ENCODE measurements at regions not wholly inside any gene's neighbourhood (a gene's known extent, or its start where the extent isn't known, plus 50 kb on each side); places are given as distances from the start of the nearest gene placed in this dataset.
A peak's percentile ranks its signal among the peaks of the same experiment; 100 is the strongest.
"Not testable (repeated sequence)": the region's sequence is repeated elsewhere in the genome, so short reads cannot be mapped to it uniquely, and the experiment has no call there.

DNA sequence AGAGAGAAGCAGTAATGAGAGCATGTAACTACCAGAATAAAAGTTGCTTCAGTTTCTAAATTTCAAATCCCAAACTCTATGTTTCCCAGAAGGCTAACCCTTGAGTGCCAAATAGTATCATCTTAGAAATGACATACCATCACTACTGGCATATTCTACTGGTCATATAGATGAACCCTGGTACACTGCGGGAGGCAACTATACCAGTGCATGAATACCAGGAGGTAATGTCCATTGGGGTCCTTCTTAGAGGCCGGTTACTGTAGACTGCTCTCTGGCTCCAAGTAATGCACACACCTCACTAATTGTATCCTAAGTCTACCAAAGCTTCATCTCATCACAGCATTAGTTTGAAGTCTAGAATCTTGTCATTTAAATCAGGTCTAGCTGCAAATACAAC, 108.6 kb upstream of the MSMB start:
- H3K4me3 Mint-ChIP-seq; H3K9me3 Mint-ChIP-seq; H3K27ac Mint-ChIP-seq (ENCODE audit: low read depth); DNase-seq (ENCODE audit: low spot score in 2 of 2); H3K4me1 Mint-ChIP-seq; H3K36me3 Mint-ChIP-seq (ENCODE audit: insufficient read depth); H3K27me3 Mint-ChIP-seq; ATAC-seq (replicated peaks; ENCODE audit: extremely low read depth, poor library complexity, severe bottlenecking): not testable (repeated sequence)

DNA sequence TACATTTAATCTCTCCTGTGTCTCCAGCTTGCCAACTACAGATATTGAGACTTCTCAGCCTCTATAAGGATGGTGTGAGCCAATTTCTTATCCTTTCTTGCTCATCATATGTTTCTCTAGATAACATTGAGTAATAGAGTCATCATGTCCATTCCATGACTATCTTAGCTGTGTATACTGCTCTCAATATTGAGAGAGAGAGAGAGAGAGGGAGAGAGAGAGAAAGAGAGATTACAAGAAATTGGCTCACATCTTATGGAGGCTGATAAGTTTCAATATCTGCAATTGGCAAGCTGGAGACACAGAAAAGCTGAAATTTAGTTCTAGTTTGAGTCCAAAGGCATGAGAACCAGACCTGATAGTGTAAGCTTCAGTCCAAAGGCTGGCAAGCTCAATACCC, 110.8 kb upstream of the MSMB start:
- DNase-seq (ENCODE audit: low spot score in 2 of 2), result not testable (repeated sequence)

DNA sequence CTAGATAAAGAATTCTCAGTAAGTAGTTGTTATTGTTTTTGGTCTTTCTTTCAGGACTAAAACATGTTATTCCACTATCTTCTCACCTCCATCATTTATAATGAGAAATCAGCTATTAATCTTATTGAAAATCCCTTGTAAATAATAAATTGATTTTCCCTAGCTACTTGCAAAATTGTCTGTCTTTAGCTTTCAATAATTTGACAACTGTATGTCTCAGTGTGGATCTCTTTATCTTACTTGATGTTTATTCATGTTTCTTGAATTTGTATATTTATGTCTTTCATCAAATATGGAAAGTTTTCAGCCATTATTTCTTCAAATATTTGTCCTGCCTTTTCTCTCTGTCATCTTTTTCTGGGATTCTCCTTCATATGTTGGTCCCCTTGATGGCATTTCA, 117.1 kb upstream of the ANTXRL start:
- no peak for DNase-seq (ENCODE audit: low spot score in 2 of 2)
- H3K27ac Mint-ChIP-seq (ENCODE audit: low read depth), result no peak overlapping the region
- ATAC-seq (replicated peaks; ENCODE audit: extremely low read depth, poor library complexity, severe bottlenecking), result no peak
- H3K9me3 Mint-ChIP-seq, result peaks cover 9% of the 10 kb centered on the region
- H3K4me1 Mint-ChIP-seq, result no peaks in the 10 kb centered on the region
- peaks cover 1% of the 10 kb centered on the region for H3K36me3 Mint-ChIP-seq (ENCODE audit: insufficient read depth)
- no peaks in the 10 kb centered on the region for H3K27me3 Mint-ChIP-seq
- no peak overlapping the region for H3K4me3 Mint-ChIP-seq

More for the DNA sequence above, 110.8 kb upstream of the MSMB start:
- not testable (repeated sequence) for H3K27me3 Mint-ChIP-seq; H3K9me3 Mint-ChIP-seq; H3K4me1 Mint-ChIP-seq; H3K36me3 Mint-ChIP-seq (ENCODE audit: insufficient read depth); ATAC-seq (replicated peaks; ENCODE audit: extremely low read depth, poor library complexity, severe bottlenecking); H3K27ac Mint-ChIP-seq (ENCODE audit: low read depth); H3K4me3 Mint-ChIP-seq

DNA sequence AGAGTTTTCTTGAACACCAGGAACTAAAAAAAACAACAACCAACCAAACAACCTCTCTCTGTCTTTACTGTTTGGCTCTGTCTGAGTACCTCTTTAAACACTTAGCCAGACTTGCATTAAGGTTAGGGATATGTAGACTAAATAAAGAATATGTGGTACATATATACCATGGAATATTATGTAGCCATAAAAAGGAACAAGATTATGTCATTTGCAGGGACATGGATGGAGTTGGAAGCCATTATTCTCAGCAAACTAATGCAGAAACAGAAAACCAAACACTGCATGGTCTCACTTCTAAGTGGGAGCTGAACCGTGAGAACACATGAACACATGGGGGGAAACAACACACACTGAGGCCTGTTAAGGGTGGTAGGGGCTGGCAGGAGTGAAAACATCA, 116.0 kb upstream of the ANTXRL start:
- Mint-ChIP-seq H3K27ac (ENCODE audit: low read depth) (no peak overlapping the region), H3K27me3 (no peaks in the 10 kb centered on the region), H3K4me1 (no peaks in the 10 kb centered on the region), H3K9me3 (peaks cover 9% of the 10 kb centered on the region), H3K4me3 (no peak overlapping the region), H3K36me3 (ENCODE audit: insufficient read depth) (peaks cover 3% of the 10 kb centered on the region)
- ATAC-seq (replicated peaks; ENCODE audit: extremely low read depth, poor library complexity, severe bottlenecking), result no peak
- DNase-seq (ENCODE audit: low spot score in 2 of 2), result no peak

DNA sequence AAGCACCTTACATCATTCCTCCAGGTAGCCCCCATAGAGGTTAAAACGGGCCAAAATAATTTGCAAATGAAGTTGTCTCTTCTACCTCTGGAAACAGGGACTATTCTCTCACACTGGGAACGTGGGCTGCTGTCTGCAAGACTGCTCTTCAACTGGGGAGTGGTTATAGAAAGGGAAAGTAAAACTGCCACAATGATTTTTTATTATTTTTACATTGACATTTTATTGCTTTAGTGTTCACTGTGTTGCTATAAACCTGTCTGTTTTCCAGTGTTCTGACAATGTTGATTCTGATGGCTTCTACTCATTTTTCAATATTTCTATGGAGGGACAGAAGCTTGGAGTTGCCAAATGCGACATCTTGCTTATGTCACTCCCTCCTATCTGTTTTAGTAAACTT, 115.1 kb upstream of the ANTXRL start:
- DNase-seq (ENCODE audit: low spot score in 2 of 2) (no peak), ATAC-seq (replicated peaks; ENCODE audit: extremely low read depth, poor library complexity, severe bottlenecking) (no peak)
- Mint-ChIP-seq H3K9me3 (peaks cover 9% of the 10 kb centered on the region), H3K27ac (ENCODE audit: low read depth) (no peak overlapping the region), H3K4me3 (no peak overlapping the region), H3K4me1 (no peaks in the 10 kb centered on the region), H3K36me3 (ENCODE audit: insufficient read depth) (peaks cover 3% of the 10 kb centered on the region), H3K27me3 (no peaks in the 10 kb centered on the region)

DNA sequence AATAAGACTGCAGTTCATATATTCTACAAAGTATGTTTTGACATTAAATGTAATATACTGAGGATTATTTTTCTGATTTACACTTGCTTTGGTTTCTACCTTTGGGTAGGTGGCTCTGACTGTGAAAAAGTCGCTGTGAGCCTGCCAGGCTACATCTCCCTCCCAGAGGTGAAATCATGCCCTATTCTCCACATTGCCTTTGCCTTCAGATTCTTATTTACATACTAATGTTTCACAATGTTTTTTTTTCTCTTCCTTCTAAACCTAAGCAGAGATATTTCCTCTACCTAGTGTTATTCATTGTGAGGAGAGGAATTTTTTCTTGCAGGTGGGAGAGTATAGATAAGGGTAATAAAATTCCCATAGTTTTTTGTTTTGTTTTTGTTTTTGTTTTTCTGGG, 111.5 kb upstream of the ANTXRL start:
- Mint-ChIP-seq H3K4me1 (no peaks in the 10 kb centered on the region), H3K9me3 (peaks cover 9% of the 10 kb centered on the region), H3K36me3 (ENCODE audit: insufficient read depth) (peaks cover 3% of the 10 kb centered on the region), H3K4me3 (no peak overlapping the region), H3K27me3 (no peaks in the 10 kb centered on the region), H3K27ac (ENCODE audit: low read depth) (no peak overlapping the region)
- ATAC-seq (replicated peaks; ENCODE audit: extremely low read depth, poor library complexity, severe bottlenecking) (no peak), DNase-seq (ENCODE audit: low spot score in 2 of 2) (no peak)

DNA sequence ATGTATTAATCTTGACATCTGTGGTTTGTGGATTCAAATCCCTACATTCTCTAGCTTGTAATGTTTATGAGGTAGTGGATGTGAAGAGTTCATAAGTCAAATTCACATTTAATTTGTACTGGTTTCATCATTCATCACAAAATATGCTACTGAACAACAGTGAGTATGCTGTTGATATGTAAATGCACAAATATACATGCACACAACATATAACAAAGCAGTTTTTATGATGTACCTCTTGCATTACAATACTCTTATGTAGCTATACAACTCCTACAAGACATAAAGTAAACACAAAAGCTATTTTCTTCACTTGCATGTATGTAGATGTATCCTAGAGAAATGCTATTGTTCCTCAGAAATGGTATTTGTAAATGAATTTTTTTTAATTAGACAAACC, 111.0 kb upstream of the ANTXRL start:
- DNase-seq (ENCODE audit: low spot score in 2 of 2), result no peak
- peaks cover 3% of the 10 kb centered on the region for H3K36me3 Mint-ChIP-seq (ENCODE audit: insufficient read depth)
- H3K27ac Mint-ChIP-seq (ENCODE audit: low read depth), result no peak overlapping the region
- H3K27me3 Mint-ChIP-seq, result no peaks in the 10 kb centered on the region
- no peak overlapping the region for H3K4me3 Mint-ChIP-seq
- peaks cover 5% of the 10 kb centered on the region for H3K9me3 Mint-ChIP-seq
- no peaks in the 10 kb centered on the region for H3K4me1 Mint-ChIP-seq
- no peak for ATAC-seq (replicated peaks; ENCODE audit: extremely low read depth, poor library complexity, severe bottlenecking)

DNA sequence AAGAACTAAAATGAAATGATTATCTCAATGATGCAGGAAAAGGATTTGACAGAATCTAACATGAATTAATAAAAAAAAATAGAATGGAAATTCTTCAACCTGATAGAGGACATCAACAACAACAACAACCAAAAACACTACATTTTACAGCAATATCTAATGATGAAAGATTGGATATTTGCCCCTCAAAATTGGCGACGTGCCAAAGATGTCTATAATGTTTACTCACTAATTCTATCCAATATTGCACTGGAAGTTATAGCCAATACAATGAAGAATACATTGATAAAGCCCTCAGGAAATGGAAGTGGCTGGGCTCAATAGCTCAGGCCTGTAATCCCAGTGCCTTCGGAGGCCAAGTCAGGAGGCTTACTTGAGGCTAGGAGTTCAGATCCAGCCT, 99.4 kb upstream of the ANTXRL start:
- H3K36me3 Mint-ChIP-seq (ENCODE audit: insufficient read depth); H3K4me1 Mint-ChIP-seq; H3K27me3 Mint-ChIP-seq: not testable (repeated sequence)

DNA sequence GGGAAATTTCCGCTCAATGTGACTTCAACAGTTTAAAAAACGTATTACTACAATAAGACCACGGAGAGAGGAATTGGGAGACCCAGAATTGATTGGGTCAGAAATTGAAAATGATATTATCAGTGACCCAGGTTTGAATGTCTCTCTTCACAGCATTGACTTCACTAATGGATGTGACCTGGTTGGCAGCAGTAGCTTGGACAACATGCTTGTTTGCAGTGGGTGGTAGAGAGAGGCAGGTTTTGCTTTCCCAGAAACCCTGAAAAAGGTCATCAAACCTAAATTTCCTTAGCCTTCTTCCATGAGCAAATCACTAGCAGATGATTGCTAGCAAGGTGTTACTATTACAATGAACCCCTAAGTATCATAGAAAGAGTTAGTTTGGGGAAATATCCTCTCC, 89.7 kb upstream of the ANTXRL start:
- H3K27ac Mint-ChIP-seq (ENCODE audit: low read depth), result no peak overlapping the region
- peaks cover 6% of the 10 kb centered on the region for H3K36me3 Mint-ChIP-seq (ENCODE audit: insufficient read depth)
- peaks cover 6% of the 10 kb centered on the region for H3K4me1 Mint-ChIP-seq
- no peaks in the 10 kb centered on the region for H3K27me3 Mint-ChIP-seq
- H3K4me3 Mint-ChIP-seq, result no peak overlapping the region
- ATAC-seq (replicated peaks; ENCODE audit: extremely low read depth, poor library complexity, severe bottlenecking), result no peak
- no peak for DNase-seq (ENCODE audit: low spot score in 2 of 2)
- H3K9me3 Mint-ChIP-seq, result no peaks in the 10 kb centered on the region

More for the DNA sequence above, 99.4 kb upstream of the ANTXRL start:
- H3K9me3 Mint-ChIP-seq; H3K27ac Mint-ChIP-seq (ENCODE audit: low read depth); ATAC-seq (replicated peaks; ENCODE audit: extremely low read depth, poor library complexity, severe bottlenecking); H3K4me3 Mint-ChIP-seq; DNase-seq (ENCODE audit: low spot score in 2 of 2): not testable (repeated sequence)

DNA sequence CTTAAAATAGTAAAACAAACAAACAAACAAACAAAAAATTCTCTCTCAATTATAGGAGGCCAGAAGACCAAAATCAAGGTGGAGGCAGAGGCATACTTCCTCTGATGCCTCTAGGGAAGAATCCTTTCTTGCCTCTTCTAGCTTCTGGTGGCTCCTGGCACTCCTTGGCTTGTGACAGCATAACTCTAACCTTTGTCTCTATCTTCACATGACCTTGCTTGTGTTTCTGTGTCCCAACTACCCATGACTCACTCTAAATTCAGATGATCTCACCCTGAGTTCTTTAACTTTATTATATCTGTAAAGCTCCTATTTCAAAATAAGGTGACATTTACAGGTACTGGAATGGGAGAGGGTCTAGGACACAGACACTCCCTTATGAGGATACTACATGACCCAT, 88.3 kb upstream of the ANTXRL start:
- Mint-ChIP-seq H3K36me3 (ENCODE audit: insufficient read depth) (peaks cover 7% of the 10 kb centered on the region), H3K9me3 (no peaks in the 10 kb centered on the region), H3K27ac (ENCODE audit: low read depth) (no peak overlapping the region), H3K4me1 (peaks cover 17% of the 10 kb centered on the region), H3K27me3 (no peaks in the 10 kb centered on the region), H3K4me3 (no peak overlapping the region)
- DNase-seq (ENCODE audit: low spot score in 2 of 2) (no peak), ATAC-seq (replicated peaks; ENCODE audit: extremely low read depth, poor library complexity, severe bottlenecking) (no peak)

DNA sequence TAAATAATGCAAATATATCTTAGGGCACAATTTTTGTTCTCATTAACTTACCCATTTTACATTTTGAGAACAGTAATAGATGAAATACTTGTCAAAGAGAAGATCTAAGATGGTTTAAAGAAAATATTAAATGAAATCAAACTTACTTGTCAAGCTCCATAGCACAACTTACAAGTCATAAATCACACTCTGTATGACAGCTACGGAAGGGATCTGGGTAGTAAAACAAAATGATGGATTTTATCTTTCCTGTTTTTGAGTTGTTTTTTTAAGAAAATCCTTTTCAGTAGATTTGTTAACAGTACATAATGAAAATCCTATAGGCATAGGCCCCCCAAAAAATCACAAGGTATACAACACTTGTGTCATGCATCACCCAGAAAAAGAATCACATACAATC, 84.4 kb upstream of the ANTXRL start:
- not testable (repeated sequence) for H3K27ac Mint-ChIP-seq (ENCODE audit: low read depth); DNase-seq (ENCODE audit: low spot score in 2 of 2); ATAC-seq (replicated peaks; ENCODE audit: extremely low read depth, poor library complexity, severe bottlenecking); H3K27me3 Mint-ChIP-seq; H3K36me3 Mint-ChIP-seq (ENCODE audit: insufficient read depth); H3K9me3 Mint-ChIP-seq; H3K4me3 Mint-ChIP-seq
- peaks cover 16% of the 10 kb centered on the region for H3K4me1 Mint-ChIP-seq

DNA sequence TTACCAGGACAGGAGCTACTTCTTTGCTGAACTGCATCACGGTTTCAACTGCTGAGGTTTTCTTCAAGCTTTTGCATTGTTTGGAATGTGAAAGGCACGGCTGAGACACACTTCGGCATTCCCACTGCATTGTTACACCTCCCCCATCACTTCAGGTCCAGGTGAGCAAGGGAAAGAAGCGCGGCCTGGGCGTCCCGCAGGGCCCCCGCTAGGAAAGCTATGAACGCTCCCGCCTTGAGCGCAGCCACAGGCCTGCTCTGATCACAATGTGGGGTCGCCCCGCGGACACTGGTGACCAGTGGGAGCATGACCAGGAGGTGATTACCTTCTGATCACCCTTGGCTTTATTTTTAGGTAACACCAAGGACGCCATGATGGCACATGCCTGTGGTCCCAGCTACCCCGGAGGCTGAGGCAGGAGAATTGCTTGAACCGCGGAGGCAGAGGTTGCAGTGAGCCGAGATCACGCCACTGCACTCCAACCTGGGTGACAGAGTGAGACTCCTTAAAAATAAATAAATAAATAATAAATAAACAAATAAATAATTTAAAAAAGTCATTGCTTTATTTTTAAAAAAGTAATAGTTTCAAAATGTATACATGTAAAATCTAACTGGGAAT, 82.2 kb upstream of the ANTXRL start:
- peaks cover 16% of the 10 kb centered on the region for H3K4me1 Mint-ChIP-seq
- H3K4me3 Mint-ChIP-seq; H3K27ac Mint-ChIP-seq (ENCODE audit: low read depth); H3K36me3 Mint-ChIP-seq (ENCODE audit: insufficient read depth); H3K9me3 Mint-ChIP-seq; ATAC-seq (replicated peaks; ENCODE audit: extremely low read depth, poor library complexity, severe bottlenecking); H3K27me3 Mint-ChIP-seq; DNase-seq (ENCODE audit: low spot score in 2 of 2): not testable (repeated sequence)

DNA sequence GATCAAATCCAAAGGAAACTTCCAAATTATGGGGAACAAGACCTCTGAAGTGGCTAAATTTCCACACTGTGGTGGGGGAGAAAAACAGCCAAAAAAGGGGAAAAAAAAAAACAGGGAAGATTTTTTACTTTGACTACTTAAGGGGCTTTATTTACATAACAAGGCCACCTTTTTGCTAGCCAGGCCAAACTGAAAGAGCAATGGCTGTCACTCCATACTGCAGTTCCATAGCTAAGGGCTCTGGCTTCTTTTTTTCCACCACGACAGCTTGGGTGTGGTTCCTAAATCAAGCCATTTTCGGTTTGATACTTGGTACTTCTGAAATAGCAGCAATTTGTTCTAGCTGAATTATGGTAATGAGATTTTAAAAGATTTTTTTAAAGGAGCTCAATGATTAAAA, 76.4 kb upstream of the ANTXRL start:
- H3K36me3 Mint-ChIP-seq (ENCODE audit: insufficient read depth); H3K9me3 Mint-ChIP-seq; H3K4me3 Mint-ChIP-seq; H3K4me1 Mint-ChIP-seq; DNase-seq (ENCODE audit: low spot score in 2 of 2); ATAC-seq (replicated peaks; ENCODE audit: extremely low read depth, poor library complexity, severe bottlenecking); H3K27ac Mint-ChIP-seq (ENCODE audit: low read depth); H3K27me3 Mint-ChIP-seq: not testable (repeated sequence)

DNA sequence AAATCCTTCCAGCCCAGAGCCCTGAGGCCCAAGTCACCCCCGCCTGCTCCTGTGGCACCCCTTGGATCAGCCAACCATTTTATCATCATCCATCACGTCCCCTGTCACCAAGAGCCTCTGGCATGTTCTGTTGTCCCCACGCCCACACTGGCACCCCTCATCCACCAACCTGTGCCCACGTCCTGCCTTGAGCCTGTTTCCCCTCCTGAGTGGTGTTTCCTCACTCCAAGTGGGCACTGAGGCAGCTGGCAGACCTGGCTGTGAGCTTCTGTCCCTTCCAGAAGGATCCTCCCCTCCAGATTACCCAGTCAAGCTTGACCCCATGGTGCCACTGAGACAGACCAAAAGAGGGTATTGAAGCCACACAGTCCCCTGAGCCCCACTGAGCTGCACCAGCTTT, 71.4 kb upstream of the ANTXRL start:
- H3K27ac Mint-ChIP-seq (ENCODE audit: low read depth), result peak overlapping the region; percentile 58
- ATAC-seq (replicated peaks; ENCODE audit: extremely low read depth, poor library complexity, severe bottlenecking), result no peak
- peaks cover 34% of the 10 kb centered on the region for H3K4me1 Mint-ChIP-seq

More for the DNA sequence above, 71.4 kb upstream of the ANTXRL start:
- DNase-seq (ENCODE audit: low spot score in 2 of 2), result no peak
- Mint-ChIP-seq H3K36me3 (ENCODE audit: insufficient read depth) (peaks cover 9% of the 10 kb centered on the region), H3K9me3 (no peaks in the 10 kb centered on the region), H3K4me3 (no peak overlapping the region), H3K27me3 (no peaks in the 10 kb centered on the region)
